G401.6 (cell line): ENCODE measurements at regions not wholly inside any gene's neighbourhood (a gene's known extent, or its start where the extent isn't known, plus 50 kb on each side); places are given as distances from the start of the nearest gene placed in this dataset.

Source experiments
- FAIRE-seq: peaks from 2 replicates; lab custom pipeline; 2012; peaks lifted over from hg19 to GRCh38; lab: Jason Lieb, UNC

DNA sequence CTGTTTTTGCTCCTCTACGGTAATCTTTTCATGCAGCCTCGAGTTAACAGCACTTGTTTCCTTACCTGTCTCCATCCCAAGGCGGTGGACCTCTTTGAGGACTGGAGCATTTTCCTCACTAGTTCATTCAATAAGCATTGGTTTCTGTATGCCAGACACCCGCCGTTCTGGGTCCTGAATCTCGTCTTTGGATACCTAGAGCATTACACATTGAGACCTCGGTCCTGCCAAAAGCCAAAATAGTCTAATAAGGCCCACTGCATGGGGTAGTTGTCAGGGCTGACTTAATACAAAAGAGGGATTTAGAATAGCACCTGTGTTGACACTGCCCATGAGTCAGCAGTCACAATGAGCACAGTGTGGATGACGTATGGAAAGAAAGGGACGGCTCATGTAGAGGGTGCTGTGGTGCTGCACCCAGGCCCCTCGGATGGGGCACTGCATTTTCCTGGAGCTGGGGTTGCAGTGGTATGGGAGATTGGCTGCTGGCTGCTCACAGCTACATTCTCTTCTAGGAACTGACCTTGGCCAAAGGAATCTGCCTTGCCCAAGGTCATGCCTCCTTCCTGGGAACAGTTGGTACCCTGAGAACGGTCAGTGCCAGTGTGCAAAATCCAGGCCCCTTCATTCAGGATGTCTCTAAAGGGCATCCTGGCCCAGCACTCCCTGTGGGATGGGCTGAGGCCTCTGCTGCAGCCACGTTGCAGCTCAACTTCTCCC is 126.9 kb upstream of the NCK2 start:
- no peak for FAIRE-seq

- FAIRE-seq: no peak
Observed at GRCh38 chr2:105615305-105615704, 129.4 kb upstream of the NCK2 start.

- FAIRE-seq: no peak
Observed at GRCh38 chr2:105611811-105612424, 132.8 kb upstream of the NCK2 start.

DNA sequence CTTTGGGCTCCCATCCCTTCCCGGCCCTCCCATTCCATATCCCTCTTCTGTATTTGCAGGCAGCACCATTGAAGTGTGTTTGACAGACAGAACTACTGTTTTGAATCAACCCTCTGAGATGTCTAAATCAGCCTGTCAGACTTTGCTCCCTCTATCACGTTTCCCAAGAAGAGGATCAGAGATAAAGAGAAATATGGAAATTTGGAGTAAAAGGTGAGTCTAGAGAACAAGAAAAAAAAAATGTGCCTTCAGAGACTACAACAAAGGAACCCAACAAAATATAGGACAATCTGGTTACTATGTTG is 133.4 kb upstream of the NCK2 start:
- FAIRE-seq: no peak

DNA sequence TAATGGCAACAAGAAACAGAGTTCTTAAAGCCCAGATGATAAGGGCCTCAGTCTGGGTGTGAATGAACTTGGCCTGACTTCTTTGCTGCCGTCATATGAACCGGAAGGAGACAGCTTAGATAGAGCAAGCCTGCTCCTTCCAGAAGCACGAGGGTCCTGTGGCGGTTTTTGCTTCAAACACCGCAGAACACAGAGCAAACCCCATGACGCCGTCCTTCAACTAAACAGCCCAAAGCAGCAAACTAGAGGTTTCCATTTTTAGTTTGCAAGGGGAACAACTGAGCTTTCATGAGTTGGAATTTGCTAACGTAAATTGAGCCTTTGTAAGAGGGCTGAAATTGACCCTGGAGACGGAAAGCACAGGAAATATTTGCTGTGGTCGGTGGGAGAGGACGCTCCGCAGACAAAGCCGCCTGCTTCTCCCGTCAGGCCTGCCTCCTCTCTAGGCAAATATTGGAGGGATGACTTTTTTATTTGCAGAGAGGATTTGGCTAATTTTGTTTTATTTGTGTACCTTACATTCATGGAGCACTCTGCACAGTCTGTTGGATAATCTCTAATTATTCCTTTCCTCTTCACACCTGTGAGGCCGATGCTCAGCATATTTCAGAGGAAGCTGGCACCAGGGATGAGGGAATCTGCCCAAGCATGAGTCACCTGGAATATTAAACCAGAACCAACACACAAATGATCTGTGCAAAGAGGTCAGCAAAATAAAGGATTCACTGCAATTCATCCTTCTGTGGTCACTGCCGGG is 134.0 kb upstream of the NCK2 start:
- no peak for FAIRE-seq

DNA sequence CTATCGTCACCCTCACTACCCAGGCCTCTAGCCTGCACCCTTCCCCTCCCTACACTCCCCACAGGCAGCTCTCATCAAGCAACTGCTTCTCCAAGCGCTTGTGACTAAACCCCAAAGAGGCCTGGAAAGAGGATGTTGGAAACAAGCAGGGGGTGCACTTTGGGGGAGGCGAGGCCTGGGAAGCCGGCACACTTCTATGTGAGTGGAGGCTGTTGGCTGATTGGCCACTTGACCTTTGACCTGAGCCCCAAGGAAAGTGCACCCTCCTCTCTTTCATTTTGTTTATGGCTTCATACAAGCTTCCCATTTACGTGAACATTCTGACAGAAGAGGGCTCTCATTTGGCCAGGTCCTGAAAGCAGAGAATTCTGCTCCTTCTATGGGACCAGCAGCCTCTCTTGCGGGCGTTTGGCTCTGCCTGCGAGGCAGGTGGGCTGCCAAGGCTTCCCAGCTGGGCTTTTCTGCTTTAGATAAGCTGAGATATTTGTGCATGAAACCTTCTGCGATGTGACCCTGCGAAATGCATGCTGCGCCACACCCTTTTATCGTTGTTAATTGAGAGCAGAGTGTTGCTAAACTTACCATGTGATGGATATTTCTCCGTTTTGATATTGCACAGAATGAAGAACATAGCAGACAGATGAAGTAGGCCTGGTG is 134.8 kb upstream of the NCK2 start:
- FAIRE-seq: no peak

GRCh38 chr2:105607920-105608504 is 136.7 kb upstream of the NCK2 start:
- no peak for FAIRE-seq

GRCh38 chr2:105606081-105606480 is 138.6 kb upstream of the NCK2 start:
- FAIRE-seq: no peak

DNA sequence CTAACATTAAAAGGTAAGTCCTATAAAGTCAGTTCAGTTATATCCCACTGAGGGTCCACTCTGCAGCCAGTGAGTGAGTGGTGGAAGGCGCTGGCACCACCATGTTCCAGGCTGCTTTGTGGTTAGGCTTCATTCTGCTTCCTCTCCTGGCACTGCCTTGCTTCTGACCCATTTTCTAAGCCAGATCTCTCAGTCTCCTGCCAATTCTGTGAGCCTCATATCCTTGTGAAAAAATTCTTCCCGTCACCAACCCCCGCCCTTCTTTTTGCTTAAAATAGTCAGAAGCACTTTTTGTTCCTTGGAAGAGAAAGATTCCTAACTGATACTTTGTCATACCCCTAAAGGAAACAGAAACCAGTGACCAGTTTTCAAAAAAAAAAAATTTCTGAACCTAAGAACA is 139.8 kb upstream of the NCK2 start:
- no peak for FAIRE-seq

GRCh38 chr2:105600949-105601794 is 143.5 kb upstream of the NCK2 start:
- no peak for FAIRE-seq

DNA sequence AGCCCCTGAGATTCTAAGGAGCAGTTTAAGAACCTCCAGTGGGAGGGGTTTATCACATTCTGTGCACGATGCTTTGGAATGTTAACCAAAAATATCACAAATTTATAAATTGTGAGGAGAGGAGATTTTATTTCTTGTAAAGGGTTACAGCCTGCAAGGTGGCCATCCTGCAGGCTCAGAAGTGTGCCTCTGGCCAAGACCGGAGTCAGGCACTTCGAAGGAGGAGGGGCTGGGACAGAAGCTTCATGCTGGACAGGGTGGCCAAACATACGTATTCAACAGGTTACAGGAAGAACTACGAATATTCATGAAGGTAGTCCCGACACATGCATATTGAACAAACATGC is 144.1 kb upstream of the NCK2 start:
- FAIRE-seq: no peak

GRCh38 chr2:105600037-105600442 is 144.7 kb upstream of the NCK2 start:
- FAIRE-seq: no peak

GRCh38 chr2:105598829-105599698 is 145.6 kb upstream of the NCK2 start:
- FAIRE-seq: no peak

DNA sequence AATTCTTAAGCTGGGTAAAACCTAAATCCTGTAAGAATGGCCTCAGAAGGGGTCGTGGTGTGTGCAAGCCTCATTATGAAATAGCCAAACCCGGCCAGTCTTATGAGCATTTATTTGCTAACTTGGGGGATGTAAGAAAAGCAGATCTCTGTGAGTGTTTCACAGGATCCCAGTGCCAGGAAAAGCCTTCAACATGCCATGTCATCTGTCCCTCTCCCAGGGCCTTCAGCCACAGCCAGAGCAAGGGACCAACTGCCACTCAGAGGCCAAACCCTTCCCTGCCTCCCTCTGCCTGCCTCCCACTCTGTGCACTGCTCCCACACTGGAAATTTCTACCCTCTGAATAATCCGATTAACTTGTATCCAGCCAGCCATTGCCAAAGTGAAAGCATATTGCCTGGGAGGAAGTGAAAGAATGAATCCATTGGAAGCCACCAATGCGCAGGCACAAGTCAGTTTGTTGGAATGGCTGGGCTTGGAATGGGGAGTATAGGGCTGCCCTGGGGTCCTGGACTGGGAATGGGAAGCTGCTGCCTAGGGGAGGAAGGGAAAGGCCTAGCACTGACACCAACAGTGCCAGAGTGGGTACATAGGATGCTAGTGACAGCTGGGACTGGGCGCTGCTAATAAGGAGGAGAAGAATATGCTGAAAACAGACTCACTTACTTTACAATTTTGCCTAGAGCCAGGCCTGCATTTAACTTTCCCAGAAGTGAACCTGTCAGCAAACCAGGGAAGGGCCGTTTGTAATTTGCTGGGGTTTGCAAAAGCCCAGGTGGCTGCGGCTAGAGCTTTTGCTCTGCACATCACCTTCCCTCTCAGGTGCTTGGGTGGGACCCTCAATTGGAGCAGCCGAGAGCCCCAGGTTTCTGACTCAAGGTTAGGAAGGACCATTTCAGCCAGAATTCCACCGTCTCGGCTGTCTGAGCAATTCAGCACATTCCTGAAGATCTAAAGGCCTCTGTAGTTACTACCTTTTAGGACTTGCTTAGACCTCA is 146.6 kb upstream of the NCK2 start:
- FAIRE-seq: no peak

DNA sequence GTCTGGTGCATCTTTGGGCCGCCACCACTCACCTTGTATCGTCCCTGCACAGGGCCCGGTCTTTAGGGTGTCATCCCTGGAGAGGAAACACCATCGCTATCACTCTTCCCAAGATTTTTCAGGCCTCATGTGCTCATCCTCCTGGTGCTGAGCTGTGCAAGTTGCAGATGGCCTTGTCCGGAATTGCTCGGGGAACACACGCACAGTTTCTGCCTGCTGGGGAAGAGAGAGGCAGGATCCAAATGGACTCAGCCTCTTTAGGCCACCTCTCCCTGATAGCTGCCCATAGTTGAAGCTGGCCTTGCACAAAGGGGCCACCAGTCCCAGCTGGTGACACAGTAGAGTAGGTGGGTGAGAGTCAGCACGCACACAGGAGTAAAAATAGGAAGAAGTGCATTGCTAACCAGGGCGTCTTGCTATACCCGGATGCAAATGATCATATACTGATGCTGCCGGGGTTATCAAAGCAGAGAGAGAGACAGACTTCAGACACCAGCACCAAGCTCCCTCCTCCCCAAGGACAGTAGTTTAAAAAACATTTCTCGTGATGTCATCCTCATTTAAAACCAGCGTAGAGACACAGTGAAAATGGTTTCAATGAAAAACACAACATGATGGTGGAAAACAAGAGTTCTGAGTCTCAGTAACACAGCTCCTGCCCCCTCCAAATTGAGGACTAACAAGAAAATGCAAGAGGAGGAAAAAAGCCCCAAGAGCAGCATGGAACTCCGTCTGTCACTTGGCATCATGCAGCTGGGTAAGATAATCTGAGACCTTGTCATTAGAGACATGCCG is 147.5 kb upstream of the NCK2 start:
- no peak for FAIRE-seq

DNA sequence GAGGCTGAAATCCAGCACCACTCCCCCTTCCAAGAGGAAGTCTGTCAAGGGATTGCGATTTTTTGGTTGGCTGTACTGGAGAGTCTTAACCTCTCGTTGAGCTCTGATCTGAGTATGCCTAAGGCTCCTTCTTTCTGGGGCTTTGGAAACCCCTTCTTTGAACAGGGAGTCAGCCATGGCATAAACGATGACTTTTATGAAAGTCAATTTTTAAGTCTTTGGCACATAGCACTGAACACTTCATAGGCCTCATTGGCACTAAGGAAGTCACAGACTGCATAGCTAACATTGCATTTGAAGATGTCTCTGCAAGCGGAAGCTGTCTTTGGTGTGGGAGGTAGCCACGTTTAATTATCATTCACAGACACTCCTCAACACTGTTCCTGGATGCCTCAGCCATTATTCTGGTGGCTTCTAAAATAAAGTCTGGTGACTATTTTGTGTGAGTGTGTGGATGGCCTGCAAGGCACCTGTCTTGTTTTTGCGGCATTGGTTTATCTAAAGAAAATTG is 148.2 kb upstream of the NCK2 start:
- no peak for FAIRE-seq

- no peak for FAIRE-seq
Observed at GRCh38 chr2:105595536-105595935, 149.2 kb upstream of the NCK2 start.

- FAIRE-seq: no peak
Observed at GRCh38 chr2:105593221-105593967, 151.3 kb upstream of the NCK2 start.
